Left lung (tissue), 4 donors: ENCODE measurements at regions not wholly inside any gene's neighbourhood (a gene's known extent, or its start where the extent isn't known, plus 50 kb on each side); places are given as distances from the start of the nearest gene placed in this dataset.

ENCODE experiments used
- ATAC-seq: fragments of 200-7000 bp; cut with Tn5 transposase; one replicate; pipeline ENCODE4 v1.9.1; 2020; ENCODE audit warnings: moderate library complexity
- DNase-seq, 4 donors: peaks; one replicate each; pipeline ENCODE4 v3.0.0-alpha.2; 2013 to 2020
- H3K27ac ChIP-seq, 2 donors: fragments of 200-600 bp; sonication (generic) in 1 of 2; one replicate each; pipeline versions ENCODE4 v1.5.0 to v1.8.0; 2020 to 2021
- H3K27me3 ChIP-seq, 2 donors: fragments of 200-600 bp; sonication (generic) in 1 of 2; one replicate each; pipeline versions ENCODE4 v1.5.0 to v1.8.0; 2020 to 2021
- H3K36me3 ChIP-seq, 2 donors: fragments of 200-600 bp; sonication (generic) in 1 of 2; one replicate each; pipeline versions ENCODE4 v1.5.0 to v1.8.0; 2020 to 2021
- H3K4me1 ChIP-seq, 2 donors: fragments of 200-600 bp; one replicate each; pipeline ENCODE4 v1.8.0; 2021
- H3K4me3 ChIP-seq, 2 donors: fragments of 200-600 bp; sonication (generic) in 1 of 2; one replicate each; pipeline versions ENCODE4 v1.5.0 to v1.8.0; 2020 to 2021; ENCODE audit warnings: mild to moderate bottlenecking in 1 of 2
- H3K9me3 ChIP-seq, 2 donors: fragments of 200-600 bp; sonication (generic) in 1 of 2; one replicate each; pipeline versions ENCODE4 v1.5.0 to v1.8.0; 2020 to 2021
- intact Hi-C, 2 donors: fragments of 100-400 bp; cut with DNase I; formaldehyde crosslinking; loops; one replicate each; pipeline versions ENCODE4 v1.11.2 to v1.14.2; 2022
- TF ChIP-seq, protein P1 (sequence below), 2 donors: fragments of 200-600 bp; sonication (generic) in 1 of 2; IDR thresholded peaks; one replicate each; pipeline versions ENCODE4 v1.5.0 to v1.8.0; 2021; ENCODE audit warnings: antibody characterized with exemption in 2 of 2
- donor health status: DM: no; HTN: yes; CAD: no.
- donor health status: DM: no; HTN: no; CAD: no.

DNA sequence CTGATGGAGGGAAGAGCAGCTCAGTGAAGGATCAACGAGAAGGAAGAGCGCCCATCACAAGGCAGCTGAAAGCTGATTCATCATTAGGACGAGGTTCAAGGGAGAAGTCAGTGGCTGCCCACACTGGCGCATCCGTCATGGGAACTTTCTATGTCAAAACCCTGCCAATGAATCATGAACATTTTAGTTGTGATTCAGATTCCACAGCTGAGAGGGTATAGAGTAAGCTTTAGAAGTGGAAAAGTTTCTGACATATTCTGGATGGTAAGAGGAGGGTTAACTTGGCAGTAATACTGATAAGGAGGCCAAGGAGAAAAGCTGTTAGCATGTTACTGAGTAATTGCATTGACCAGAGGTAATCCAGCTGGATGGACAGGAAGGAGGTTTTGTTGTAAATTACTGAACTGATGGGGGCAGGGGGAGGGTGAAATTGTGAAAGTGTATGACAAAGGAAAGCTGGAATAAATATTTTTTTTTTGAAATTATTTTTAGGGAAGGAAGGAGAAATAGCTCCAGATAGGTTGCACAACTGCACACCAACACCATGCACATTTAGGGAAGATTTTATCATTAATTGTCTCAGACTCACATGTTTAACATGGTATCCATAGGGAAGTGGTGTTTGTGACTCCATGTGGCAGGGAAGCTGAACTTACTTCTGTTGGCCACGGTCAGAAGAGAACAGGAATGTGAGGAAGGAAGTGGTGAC lies 78.3 kb upstream of the NRP1 start:
- DNase-seq (peak in 2 of 4 donors; percentile 38 to 78), ATAC-seq (peak; percentile 63)
- H3K27me3 ChIP-seq = no peaks in the 10 kb centered on the region
- H3K36me3 ChIP-seq = no peaks in the 10 kb centered on the region
- H3K4me3 ChIP-seq = no peak overlapping the region
- TF ChIP-seq, protein P1, sequence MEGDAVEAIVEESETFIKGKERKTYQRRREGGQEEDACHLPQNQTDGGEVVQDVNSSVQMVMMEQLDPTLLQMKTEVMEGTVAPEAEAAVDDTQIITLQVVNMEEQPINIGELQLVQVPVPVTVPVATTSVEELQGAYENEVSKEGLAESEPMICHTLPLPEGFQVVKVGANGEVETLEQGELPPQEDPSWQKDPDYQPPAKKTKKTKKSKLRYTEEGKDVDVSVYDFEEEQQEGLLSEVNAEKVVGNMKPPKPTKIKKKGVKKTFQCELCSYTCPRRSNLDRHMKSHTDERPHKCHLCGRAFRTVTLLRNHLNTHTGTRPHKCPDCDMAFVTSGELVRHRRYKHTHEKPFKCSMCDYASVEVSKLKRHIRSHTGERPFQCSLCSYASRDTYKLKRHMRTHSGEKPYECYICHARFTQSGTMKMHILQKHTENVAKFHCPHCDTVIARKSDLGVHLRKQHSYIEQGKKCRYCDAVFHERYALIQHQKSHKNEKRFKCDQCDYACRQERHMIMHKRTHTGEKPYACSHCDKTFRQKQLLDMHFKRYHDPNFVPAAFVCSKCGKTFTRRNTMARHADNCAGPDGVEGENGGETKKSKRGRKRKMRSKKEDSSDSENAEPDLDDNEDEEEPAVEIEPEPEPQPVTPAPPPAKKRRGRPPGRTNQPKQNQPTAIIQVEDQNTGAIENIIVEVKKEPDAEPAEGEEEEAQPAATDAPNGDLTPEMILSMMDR (IDR thresholded peaks at IDR 0.05) = no peak
- H3K9me3 ChIP-seq = no peaks in the 10 kb centered on the region
- H3K27ac ChIP-seq = peak overlapping the region in 1 of 2 donors; percentile 58
- H3K4me1 ChIP-seq = peaks cover 0 to 10% of the 10 kb centered on the region in 2 donors
- intact Hi-C loops = no loop called here

DNA sequence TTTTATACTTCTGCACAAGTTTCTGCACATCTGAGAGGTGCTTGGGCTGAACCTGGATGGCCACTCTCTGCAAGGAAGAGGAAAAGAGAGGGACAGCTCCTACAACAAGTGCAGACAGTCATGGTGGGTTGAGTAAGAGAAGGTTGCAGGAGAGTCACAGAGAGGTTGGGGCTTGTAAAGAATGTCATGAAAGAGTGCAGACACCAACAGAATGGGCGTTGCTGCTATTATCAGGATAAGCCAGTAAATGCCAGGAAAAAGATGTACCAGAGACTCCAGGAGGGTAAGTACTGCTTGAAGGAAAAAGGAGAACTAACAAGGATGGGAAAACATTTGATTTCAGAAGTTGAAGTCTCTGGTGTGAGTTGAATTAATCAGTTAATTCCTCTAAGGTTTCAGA lies 77.8 kb upstream of the NRP1 start:
- TF ChIP-seq, protein P1 (IDR thresholded peaks at IDR 0.05) = no peak
- Histone ChIP-seq H3K9me3 (no peaks in the 10 kb centered on the region), H3K27me3 (no peaks in the 10 kb centered on the region), H3K36me3 (no peaks in the 10 kb centered on the region), H3K4me3 (no peak overlapping the region), H3K4me1 (peaks cover 0 to 10% of the 10 kb centered on the region in 2 donors), H3K27ac (peak overlapping the region in 1 of 2 donors; percentile 58)
- ATAC-seq (no peak), DNase-seq (no peak)
- intact Hi-C loops = no loop called here

DNA sequence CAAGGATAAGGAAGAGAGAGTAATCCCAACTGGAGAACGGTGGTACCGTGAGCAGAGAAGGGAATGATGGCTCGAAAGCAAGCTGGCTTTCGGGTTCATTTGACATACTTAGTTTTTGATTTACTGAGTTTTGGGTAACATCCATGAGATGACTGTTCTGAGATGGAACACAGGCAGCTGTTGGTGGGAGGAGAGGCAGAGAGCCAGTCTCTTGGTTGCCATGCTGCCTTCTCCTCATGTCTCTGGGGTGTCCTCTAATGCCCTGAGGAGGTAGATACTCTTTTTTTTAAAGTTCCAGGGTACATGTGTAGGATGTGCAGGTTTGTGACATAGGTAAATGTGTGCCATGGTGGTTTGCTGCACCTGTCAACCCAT lies 76.4 kb upstream of the NRP1 start:
- ATAC-seq (no peak), DNase-seq (no peak)
- no peak overlapping the region for H3K4me3 ChIP-seq
- no peaks in the 10 kb centered on the region for H3K27me3 ChIP-seq
- peaks cover 0 to 10% of the 10 kb centered on the region in 2 donors for H3K4me1 ChIP-seq
- TF ChIP-seq, protein P1 (IDR thresholded peaks at IDR 0.05) = no peak
- H3K9me3 ChIP-seq = no peaks in the 10 kb centered on the region
- intact Hi-C loops = no loop called here
- no peak overlapping the region for H3K27ac ChIP-seq
- no peaks in the 10 kb centered on the region for H3K36me3 ChIP-seq

DNA sequence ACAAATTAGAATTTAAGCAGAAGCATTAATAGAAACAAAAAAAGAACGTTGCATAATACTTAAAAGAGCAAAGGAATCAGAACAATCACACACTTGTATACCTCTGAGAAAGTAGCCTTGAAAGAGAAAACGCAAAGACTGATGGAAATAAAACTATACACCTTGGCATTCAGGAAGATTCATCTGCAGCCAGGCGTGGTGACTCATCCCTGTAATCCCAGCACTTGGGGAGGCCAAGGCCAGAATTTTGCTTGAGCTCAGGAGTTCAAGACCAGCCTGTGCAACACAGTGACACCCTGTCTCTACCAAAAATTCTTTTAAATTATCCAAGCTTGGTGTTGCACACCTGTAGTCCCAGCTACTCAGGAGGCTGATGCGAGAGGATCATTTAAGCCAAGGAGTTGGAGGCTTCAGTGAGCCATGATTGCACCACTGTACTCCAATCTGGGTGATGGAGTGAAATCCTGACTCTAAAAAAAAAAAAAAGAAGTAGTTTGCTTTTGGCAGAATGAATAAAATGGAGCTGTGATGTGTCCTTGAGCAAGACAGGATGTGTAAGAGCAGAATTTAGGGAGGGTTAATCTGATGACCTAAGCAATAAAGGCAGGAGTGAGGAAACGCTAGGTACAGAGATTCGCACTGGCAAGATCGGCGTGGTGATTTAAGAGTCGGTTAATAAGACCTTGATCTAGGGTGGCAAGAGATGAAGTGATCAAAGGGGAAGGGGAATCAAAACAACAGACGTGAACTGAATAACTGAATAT lies 75.8 kb upstream of the NRP1 start:
- no peak overlapping the region for H3K27ac ChIP-seq
- H3K4me1 ChIP-seq = peaks cover 0 to 10% of the 10 kb centered on the region in 2 donors
- no peaks in the 10 kb centered on the region for H3K36me3 ChIP-seq
- no peaks in the 10 kb centered on the region for H3K9me3 ChIP-seq
- H3K4me3 ChIP-seq = no peak overlapping the region
- intact Hi-C loops = no loop called here
- no peak for DNase-seq
- no peaks in the 10 kb centered on the region for H3K27me3 ChIP-seq
- TF ChIP-seq, protein P1 (IDR thresholded peaks at IDR 0.05) = no peak
- no peak for ATAC-seq

DNA sequence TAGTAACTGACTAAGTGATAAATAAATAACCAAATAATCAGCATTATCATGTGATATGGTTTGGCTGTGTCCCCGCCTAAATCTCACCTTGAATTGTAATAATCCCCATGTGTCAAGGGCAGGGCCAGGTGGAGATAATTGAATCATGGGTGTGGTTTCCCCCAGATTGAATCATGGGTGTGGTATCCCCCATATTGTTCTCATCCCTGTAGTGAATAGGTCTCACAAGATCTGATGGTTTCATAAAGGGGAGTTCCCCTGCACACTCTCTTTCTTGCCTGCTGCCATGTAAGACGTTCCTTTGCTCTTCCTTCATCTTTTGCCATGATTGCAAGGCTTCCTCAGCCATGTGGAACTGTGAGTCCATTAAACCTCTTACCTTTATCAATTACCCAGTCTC lies 72.1 kb upstream of the NRP1 start:
- intact Hi-C loops = no loop called here
- H3K4me3 ChIP-seq = no peak overlapping the region
- no peaks in the 10 kb centered on the region for H3K36me3 ChIP-seq
- no peak overlapping the region for H3K27ac ChIP-seq
- ATAC-seq (no peak), DNase-seq (no peak)
- no peaks in the 10 kb centered on the region for H3K27me3 ChIP-seq
- no peaks in the 10 kb centered on the region for H3K4me1 ChIP-seq
- TF ChIP-seq, protein P1 (IDR thresholded peaks at IDR 0.05) = no peak
- H3K9me3 ChIP-seq = no peaks in the 10 kb centered on the region
